HG03378 (cell line): ENCODE measurements at regions not wholly inside any gene's neighbourhood (a gene's known extent, or its start where the extent isn't known, plus 50 kb on each side); places are given as distances from the start of the nearest gene placed in this dataset.
"Not testable (repeated sequence)": the region's sequence is repeated elsewhere in the genome, so short reads cannot be mapped to it uniquely, and the experiment has no call there.

Source experiments
- ATAC-seq: cut with Tn5 transposase; IDR thresholded peaks from one replicate; pipeline ENCODE4 v1.9.1; 2021; ENCODE audit warnings: mild to moderate bottlenecking, moderate library complexity; ENCODE audit not compliant: unreplicated experiment

DNA sequence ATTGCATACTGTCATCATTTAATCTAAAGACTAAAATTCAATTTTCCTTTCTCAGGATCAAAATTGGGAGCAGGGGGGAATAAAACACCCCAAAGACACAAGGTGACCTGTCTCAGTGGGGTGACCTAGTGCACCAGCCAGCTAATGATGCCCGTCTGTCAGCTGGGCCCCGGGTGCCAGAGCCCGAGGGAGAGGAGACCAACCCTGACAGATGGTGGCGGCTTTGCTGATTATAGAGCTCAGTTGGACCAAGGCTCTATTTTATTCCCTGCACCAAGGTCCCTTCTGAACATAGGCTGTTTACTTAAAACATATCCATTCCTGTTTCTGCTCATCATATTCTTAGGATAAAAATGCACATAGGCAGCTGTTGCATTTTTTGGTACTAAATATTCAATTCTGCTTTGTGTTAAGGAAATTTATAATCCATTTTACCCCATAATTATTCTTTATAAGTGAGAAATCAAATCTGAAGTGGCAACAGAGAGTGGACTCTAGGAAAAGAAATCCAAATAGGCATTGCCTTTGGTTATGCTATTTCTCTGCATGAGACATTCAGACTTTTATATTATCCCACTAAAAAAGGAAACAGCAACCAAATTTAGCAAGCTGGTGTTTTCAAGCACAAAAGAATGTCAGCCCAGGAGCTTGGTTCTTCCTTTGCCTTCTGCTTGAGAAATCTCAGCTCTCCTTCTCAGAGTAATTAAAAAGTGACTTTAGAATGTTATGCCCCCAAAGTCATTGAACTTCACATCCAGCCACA is 96.8 kb upstream of the IFNG-AS1 start:
- no peak for ATAC-seq

DNA sequence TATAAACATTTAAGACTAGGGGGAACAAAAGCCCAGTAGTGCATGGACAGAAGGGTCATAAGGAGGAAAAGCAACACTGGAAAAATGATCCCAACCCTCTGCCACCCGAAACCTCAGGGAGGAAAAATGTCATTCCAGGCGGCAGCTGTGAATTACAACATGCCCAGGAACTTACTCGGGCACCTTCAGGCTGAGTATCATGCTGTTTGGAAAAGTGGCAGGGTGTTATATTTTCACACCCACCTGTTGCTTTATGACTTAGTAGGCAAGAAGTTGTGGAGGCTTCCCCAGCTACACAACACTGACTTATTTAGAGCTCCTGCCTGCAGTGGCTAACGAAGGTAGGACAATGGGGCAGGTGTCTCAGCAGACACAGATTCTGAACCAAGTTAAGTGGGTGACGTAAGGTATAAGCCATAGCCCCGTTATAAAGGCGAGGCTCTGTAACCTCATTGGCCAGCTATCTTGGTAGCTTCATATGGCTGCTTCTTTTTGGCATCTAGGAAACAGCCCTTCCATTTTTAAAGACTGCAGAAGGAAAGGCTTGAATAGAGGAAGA is 96.1 kb upstream of the IFNG-AS1 start:
- ATAC-seq = no peak

DNA sequence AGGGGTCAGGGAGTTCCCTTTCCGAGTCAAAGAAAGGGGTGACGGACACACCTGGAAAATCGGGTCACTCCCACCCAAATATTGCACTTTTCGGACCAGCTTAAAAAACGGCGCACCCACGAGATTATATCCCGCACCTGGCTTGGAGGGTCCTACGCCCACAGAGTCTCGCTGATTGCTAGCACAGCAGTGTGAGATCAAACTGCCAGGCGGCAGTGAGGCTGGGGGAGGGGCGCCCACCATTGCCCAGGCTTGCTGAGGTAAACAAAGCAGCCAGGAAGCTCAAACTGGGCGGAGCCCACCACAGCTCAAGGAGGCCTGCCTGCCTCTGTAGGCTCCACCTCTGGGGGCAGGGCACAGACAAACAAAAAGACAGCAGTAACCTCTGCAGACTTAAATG is 88.8 kb upstream of the IFNG-AS1 start:
- ATAC-seq = not testable (repeated sequence)

- ATAC-seq = no peak
Observed at GRCh38 chr12:67909091-67909531, 80.1 kb upstream of the IFNG-AS1 start.

GRCh38 chr12:67909681-67910080 is 79.6 kb upstream of the IFNG-AS1 start:
- ATAC-seq = no peak

GRCh38 chr12:67910360-67911274 is 78.6 kb upstream of the IFNG-AS1 start:
- no peak for ATAC-seq

GRCh38 chr12:67911275-67911600 is 78.0 kb upstream of the IFNG-AS1 start:
- no peak for ATAC-seq

- ATAC-seq = no peak
Observed at GRCh38 chr12:67911789-67912188, 77.5 kb upstream of the IFNG-AS1 start.

- ATAC-seq = no peak
Observed at GRCh38 chr12:67915335-67915851, 73.9 kb upstream of the IFNG-AS1 start.

DNA sequence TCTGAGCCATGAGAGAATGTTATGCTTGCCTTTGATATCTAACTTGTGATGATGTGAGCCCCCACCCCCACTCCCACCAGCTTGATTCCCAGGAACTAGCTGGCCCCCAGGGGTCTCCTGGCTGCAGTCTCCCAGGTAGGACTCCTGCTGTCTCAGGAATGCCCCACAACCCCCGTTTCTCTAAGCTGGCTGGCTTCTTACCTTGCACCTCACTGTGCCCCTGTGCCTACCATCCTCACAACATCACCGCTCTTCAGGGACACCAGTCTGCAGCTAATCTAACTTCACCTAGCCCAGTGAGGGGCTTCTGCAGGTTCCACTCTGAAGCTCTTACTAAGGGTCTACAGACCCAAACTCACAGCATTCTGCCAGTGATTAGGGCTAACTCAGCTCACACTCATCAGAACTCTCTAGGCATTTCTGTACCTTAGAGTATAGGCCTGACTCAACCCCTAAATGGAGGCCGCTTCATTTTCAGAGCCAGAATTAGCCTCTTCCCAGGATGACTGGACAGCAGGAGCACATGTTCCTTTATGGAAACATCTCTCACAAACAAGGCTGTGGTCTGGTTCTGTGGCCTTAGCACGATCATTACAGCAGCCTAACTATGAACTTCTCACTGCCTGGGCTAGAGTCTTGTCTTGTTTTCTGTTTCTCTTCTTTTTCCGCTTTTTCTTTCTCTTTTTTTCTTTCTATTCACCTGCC is 72.8 kb upstream of the IFNG-AS1 start:
- ATAC-seq = no peak

DNA sequence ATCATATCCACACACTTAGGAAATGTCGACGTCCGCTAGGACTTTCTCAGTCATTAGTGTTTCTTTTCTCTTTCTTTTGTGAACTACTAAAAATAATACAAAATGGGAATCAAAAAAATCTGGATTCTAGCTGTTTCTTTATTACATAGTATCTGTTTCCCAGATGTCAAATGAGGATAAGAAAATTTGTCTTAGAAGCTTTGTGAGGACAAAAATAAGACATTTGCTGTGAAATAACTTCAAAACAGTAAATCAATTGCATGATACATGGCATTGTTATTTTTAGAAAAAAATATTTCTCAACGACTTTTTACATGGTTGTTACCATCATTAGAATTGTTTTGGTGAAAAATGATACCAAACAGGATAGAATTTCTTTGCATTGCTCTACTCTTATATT is 71.4 kb upstream of the IFNG-AS1 start:
- no peak for ATAC-seq

- no peak for ATAC-seq
Observed at GRCh38 chr12:67918441-67918840, 70.8 kb upstream of the IFNG-AS1 start.

GRCh38 chr12:67919406-67919805 is 69.8 kb upstream of the IFNG-AS1 start:
- no peak for ATAC-seq

- ATAC-seq = no peak
Observed at GRCh38 chr12:67920413-67920812, 68.8 kb upstream of the IFNG-AS1 start.

- no peak for ATAC-seq
Observed at GRCh38 chr12:67921286-67921685, 68.0 kb upstream of the IFNG-AS1 start.

DNA sequence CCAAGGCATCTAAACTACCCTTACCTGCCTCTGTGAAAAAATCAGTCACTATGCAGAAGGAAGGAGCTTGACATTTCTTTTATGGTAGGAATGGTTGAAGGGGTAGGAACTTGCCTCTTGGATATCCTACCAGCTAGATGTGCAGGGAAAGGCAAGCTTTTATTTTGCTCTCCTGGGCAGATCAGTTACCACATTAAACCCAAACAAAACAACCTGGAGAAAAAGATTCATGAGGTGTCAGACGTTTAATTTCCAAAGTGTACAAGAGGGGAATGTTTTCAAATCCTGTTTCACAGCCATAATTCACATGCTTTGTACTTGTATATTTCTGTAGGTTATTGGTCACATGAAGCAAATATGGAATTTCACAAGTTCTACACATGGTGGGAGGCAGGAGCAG is 67.0 kb upstream of the IFNG-AS1 start:
- ATAC-seq = no peak

- no peak for ATAC-seq
Observed at GRCh38 chr12:67925077-67925476, 64.2 kb upstream of the IFNG-AS1 start.

- no peak for ATAC-seq
Observed at GRCh38 chr12:67925552-67925951, 63.7 kb upstream of the IFNG-AS1 start.

GRCh38 chr12:67926063-67926462 is 63.2 kb upstream of the IFNG-AS1 start:
- no peak for ATAC-seq

DNA sequence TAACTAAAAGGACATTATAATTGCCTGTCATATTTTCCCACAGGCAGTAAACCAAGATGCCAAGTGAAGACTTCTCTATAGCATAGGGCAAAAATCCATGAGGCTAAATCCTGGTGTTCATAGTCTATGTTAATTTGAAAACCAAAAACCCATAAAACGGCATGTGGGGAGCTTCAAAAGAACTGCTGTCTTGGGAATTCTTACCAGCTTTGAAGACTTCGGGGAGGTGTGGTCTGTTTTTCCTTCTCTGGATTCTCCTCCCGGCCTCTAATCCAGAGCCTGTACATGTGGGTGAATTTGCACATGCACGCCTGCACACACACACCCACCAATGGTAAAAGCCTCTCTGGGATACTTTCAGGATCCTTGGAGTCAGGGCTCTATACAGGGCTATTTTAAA is 61.9 kb upstream of the IFNG-AS1 start:
- no peak for ATAC-seq

GRCh38 chr12:67927815-67928214 is 61.4 kb upstream of the IFNG-AS1 start:
- ATAC-seq = no peak
